HG02571 (cell line): ENCODE measurements at regions not wholly inside any gene's neighbourhood (a gene's known extent, or its start where the extent isn't known, plus 50 kb on each side); places are given as distances from the start of the nearest gene placed in this dataset.

Experiments
- ATAC-seq: cut with Tn5 transposase; IDR thresholded peaks from one replicate; pipeline ENCODE4 v1.9.1; 2021; ENCODE audit warnings: mild to moderate bottlenecking, moderate library complexity; ENCODE audit not compliant: unreplicated experiment

DNA sequence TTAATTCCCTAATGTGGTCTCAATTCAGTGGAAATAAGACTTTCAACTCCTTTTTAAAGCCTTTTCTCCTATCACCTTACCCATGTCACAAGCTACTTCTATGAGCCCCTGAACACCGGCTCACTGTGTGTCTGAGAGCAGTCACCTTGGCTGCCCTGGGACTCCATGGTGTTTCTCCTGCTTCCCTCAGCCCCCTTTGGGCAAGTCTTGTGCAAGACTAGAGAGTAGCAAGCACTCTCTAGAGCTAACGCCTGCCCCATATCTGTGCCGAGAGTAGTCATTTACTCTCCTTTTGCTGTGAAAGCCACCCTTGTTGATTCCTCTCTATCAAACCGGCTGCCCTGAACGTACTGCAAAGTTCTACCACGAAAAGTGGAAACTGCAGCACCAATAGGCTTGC, 77.9 kb upstream of the DAB2 start:
- no peak for ATAC-seq

DNA sequence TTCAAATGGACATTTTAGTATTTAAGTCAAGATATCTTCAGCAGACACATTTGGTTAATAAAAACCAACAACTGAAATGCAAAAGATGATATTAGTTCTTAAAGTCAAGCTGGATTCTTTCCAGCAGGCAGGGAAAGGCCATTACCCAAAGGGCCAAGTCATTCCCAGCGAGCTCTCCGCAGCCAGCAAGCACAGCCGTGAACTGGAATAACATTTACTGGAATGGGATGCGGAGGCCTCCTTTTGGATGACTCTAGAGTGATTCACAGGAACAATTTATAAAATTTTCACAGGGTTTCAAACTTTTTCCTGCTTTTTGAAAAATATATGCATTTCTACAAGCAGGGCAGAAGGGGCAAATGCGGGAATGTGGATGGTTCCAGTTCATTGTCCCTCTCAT, 76.6 kb upstream of the DAB2 start:
- no peak for ATAC-seq

DNA sequence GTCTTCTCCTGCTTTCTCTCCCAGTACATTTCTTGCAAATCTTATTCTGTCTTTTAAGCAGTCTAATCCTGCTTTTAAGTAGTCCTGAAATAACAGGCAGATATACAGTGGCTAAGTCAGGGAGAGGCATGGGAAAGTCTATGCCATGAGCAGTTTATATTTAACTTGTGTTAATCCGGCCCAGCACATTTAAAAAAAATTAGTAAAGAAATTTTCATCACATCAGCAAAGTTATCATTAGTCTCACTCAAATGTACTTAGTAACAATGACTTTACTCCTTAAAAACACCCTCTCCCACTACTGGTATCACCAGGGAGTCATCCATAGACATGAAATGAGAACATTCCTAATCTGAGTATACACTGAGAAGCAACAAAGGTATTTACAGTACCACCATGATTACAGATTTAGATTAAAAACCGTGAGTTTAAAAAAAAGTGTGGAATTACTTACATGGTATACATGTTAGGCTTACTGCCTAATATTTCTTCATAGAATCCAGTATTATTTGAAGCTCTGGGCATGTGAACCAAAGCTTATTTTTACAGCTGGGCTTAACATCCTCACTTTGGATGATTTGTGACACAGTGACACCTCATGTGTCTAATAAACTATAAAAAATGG, 75.9 kb upstream of the DAB2 start:
- ATAC-seq = no peak

DNA sequence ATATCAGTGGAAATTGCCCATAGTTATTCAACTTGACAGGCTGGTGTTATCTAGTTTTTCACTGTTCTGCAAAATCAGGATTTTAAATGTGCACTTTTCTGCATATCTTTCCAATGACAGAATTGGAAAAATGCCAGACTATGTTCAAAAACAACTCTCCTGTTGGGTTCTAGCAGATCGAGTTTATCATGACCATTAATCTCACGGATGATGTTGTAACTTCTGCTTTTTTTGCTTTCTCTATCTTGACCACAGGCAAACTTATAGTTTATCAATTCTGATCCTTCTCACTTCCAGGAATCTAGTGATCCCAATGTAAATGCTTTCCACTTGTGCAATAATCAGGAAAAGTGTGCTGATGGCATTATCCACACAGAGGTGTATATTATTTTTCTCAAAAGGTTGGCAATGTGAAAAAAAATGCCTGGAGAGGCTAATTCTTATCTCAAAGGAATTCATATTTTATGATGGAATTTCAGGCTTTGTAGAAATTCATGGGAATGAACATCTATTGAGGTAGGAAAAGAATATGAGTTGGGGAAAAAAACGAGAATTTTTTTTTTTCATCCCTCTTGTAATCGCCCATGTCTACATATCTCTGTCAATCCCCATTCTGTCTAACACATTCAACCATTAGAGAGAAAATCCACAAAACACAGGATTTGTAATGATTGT, 73.6 kb upstream of the DAB2 start:
- ATAC-seq = no peak

DNA sequence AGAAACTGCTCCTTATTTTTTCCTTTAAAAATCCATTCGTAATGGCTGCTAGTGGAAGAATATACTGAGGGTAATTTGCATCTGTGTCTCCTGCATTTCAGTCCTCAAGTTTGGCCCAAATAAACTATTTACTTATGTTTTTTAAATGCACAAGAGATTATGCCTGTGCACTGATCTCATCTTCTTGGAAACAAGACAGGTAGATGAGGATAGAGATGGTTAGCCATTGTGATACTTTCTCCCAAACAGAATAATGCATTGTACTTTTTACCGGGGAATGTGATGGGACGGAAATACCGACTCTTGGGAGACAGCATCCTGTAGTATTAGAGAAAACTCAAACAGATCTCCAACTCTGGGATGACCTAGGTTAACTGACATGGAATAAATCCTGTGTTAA, 72.5 kb upstream of the DAB2 start:
- ATAC-seq = no peak

DNA sequence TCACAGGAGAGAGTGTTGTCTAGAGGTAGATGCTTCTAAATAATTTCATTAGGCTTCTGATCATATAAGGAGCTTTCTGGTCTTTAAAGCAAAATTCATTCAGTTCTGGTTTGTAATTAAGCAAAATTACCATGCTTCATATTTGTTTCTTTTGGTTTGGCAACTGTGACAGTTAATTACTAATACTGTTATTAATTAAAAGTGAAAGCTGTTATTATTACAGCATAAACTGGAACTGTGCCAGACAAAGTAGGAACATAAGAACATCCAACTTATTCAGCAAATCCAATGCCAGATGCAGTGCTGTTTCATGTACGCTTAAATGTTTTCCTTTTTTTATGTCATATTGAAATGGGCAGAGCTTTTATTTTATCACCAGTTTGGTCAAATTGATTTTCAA, 70.4 kb upstream of the DAB2 start:
- ATAC-seq = no peak

DNA sequence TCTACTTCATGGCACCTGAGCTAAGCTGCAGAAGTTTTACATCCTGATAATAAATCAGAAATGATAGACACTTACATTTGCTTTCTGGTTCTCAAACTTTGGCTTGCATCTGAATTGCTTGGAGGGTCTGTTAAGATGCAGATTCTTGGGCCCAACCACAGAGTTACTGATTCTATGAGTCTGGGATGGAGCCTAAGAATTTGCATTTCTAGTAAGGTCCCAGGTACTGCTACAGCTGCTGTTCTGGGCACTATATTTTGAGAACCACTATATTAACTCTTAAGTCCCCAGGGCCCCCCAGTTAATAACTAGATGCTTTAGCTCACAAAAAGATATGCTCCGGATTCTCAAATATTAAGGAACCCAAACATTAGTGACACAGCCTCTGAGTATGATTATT, 69.8 kb upstream of the DAB2 start:
- ATAC-seq = no peak

DNA sequence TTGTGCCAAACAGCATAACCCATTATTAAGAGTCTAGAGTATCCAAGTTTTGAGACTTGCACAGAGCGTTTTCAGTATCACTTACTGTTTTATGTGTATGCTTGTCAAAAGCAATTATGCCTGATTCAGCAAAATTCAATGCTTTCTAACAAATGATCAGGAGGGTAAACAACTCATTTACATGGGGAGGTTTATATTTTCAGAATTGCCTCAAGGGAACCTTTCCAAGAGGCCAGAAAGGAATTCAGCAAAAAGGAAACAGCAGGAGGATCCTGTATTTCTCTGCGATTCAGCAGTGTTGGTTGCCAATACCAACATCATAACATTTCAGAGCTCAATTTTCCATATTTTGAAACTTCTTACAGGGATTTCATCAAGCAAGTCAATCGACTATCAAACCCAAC, 69.3 kb upstream of the DAB2 start:
- no peak for ATAC-seq

DNA sequence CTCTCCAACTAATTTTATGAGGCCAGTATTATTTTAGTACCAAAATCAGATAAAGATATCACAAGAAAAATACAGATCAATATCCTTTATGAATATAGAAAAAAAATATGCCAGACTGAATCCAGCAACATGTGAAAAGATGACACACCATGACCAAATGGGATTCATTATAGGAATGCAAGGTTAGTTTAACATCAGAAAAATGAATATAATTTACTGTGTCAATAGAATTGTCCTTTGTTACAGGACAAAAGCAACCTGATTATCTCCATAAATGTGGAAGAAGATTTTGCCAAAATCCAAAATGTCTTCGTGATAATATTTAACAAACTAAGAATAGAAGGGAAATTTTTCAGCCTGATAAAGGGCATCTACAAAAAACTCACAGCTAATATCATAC, 66.4 kb upstream of the DAB2 start:
- no peak for ATAC-seq

DNA sequence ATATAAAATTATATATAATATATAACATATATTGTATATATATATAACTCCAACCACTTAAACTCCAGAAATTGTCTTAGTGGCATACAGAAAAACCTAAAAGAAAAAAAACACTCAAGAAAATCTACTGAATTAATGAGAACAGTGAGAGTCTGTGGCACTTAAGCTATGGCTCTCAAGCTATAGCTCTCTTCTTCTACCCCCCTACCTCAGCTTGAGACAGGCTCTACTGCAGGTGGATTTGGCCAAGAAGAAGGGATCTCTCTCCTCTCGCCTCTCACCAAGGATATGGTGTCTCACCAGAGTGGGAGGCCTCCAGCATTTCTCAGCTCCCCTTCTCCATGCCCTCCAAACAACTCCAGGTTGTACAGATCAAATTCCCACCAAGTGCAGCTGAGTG, 64.5 kb upstream of the DAB2 start:
- no peak for ATAC-seq

DNA sequence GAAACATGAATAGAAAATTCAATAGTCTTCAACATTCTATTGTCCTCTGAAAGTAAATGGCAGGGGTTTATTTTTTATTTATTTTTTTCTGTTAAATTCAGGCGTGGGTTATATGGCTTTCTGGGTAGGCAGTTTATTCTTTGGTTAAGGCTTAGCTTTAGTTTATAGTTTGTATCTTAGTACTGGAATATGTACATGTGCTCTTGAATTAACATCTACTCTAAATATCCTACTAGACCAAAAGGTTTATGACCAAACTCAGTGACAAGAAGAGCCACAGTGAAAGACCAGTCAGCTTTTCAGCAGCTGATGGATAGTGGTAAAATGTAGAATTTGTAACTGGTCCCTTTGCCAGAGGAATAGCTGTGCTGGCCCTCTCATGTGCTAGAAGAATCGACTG, 62.0 kb upstream of the DAB2 start:
- no peak for ATAC-seq

DNA sequence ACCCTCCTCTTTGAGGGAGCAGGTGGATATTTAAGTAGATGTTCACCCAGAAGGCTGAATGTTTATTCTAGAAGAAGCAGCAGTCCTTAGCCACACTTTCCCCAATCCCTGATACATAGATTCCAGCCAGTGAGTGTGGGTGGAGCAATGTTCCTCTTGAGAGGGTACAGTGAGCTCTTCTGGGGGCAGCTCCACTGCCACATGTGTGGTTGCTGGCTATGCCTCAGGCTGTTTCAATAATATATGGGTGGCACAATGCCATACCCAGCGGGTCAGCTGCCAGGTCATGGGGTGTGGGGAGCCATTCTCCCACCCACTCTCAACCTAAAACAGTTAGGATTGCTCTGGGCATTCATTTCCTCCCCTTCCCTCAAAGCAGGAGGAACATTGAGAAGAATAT, 61.6 kb upstream of the DAB2 start:
- ATAC-seq = no peak

DNA sequence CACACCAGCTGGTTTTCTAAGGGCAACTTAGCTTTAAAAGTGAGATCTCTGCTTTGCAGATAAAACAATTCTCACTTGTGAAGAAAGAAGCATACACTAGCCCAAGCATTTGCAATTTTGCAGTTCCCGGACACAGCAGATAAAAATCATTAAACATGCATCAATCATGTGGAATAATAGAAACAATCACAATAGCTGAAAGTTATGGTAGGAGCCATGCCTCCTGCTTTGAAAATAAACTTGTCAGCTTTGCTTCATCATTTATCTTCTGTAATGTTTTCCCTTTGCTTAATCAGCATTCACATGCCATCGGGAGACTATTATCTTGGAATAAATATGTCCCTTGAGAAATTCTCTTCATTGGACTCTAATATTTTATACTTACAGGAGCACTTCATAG, 60.3 kb upstream of the DAB2 start:
- ATAC-seq = no peak

DNA sequence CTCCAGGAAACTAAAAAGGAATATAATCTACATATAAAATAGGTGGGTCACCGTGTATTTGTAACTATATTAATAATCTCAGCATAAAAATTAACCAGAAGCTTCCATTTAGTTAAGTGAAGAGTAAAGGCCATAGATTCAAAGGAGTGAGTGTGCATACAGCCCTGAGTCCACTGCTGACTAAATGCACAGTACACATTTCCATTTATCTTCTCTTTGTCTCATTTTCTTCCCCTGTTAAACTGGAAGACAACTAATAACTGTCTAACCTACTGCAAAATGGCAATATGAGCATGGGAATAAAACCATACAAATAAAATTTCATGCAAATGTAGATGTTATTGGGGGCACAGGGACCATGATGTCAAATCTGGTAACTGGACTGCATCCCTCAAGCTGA, 59.9 kb upstream of the DAB2 start:
- no peak for ATAC-seq

DNA sequence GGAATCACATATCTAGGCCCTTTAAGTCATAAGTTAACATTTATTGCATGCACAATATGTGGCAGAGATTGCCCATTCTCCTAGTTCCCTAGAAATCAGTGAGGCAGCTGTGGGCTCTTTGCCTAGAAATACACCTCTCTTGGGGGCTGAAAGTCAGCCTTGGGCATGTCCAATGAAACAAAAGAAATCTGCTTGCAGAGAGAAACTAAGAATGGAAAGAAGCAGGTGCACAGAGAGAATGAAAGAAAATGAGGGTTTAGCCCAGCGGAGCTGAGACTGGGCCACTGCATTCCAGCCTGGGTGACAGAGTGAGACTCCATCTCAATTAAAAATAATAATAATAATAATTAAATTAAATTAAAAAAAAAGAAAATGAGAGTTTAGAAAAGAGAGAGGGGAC, 57.3 kb upstream of the DAB2 start:
- no peak for ATAC-seq

DNA sequence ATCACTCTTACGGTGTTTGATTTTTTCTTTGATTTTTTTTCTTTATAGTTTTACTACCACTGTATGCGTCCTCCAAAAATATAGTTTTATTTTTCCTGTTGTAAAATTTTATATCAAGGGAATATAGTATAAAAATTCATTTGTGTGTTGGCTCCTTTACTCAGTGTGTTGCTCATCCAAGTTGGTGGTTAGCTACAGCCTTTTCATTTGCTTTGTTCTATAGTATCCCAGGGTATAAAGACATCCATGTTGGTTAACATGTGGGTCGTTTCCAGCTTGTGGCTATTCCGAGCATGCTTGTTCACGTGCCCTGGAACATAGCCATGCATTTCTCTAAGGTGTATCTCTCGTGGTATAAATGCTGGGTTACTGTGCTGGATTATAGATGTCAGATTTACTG, 54.8 kb upstream of the DAB2 start:
- ATAC-seq = no peak

DNA sequence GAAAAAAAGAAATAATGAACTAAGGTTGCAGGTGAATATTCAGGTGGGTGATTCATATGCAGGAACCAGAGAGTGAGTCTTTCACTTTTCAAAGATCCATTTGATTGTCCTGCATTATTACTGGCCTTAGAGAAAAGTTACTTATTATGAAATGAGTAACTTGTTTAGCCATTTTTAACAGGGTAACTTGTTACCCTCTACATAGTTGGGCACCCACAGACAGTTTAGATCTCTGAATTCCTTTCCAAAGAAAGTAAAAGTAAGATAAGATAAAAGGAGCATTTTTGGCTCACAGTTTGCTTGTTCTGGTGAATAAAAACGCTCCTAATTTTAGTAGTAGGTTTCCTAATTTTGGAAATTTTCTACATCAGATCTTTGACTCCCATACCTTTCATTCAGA, 54.1 kb upstream of the DAB2 start:
- ATAC-seq = no peak

DNA sequence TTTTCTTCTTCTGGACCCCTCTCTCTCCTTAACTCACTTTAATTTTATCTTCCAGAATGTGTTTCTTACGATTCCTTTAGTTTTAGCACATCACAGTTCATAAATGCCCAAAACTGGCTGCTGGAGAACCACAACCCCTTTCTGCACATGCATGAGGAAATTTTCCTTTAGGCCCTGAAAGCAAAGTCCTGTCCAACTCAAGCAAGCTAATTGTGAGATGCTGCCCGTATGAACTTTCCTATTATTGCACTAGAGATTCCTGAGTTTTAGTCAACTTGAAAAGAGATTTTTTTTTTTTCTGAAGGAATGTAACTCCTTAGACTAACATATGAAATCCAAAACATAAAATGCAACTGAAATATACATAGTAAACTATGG, 52.1 kb upstream of the DAB2 start:
- ATAC-seq = no peak

DNA sequence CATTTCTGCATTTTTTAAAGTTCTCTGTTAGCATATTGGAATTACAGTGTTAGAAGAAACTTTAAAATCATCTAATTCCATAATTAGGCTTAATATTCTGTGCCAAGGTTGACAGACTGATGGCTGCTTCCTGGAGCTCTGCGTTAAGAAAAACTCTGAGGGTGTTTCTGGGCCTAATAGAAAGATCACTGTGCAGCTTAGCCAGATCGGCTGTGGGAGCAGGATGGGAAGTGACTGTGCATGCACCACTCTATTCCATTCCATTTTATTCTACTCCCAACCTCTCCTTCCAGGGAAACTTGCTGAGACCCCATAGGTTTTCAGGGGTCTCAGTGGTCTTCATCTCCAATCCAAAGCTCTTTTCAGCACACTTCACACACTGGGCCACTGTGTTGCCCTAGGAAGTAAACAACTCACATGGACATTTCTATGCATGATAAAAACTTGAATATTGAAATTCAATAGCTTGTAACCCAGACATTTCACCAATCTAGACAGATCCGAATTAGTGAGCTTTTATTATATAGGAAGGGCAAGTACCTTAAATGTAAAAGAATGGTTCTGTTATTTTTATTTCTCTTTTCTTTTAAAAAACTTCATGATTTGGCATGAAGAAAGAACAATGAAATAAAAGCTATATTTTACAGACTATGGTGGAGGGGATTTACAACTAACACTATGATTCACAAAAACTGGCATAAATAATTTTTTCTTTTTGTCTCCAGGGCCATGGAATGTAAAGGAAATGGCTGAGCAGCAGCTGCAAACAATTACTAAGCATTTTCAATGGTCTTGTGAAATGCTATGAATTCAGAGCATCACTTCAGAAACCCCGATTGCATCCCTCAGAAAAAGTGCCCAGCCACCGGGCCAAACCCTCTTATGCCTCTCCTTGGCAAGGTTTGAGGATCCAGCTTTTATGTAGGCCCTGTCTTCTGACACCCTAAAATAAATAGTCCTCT, 51.4 kb upstream of the DAB2 start:
- ATAC-seq = no peak

DNA sequence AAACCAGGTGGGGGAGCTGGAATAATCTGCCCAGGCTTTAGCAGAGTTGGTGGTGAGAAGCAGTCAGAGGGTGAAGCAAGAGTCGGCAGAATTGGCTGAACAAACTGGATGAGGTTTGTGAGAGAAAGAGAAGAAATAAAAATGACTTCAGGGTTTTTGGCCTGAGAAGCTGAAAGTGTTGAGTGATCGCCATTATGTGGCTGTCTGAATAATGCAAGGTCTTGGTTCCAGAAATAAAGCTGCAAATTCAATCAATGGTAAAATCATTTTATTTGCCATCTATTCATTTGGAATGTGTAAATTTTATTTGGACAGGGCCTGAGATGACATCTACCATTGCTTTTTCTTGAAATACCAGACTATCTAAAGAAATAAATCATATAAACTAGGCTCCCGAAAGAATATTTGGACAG, 50.4 kb upstream of the DAB2 start:
- no peak for ATAC-seq
